H9 (cell line): ENCODE measurements at regions not wholly inside any gene's neighbourhood (a gene's known extent, or its start where the extent isn't known, plus 50 kb on each side); places are given as distances from the start of the nearest gene placed in this dataset.

Experiments
- DNase-seq: peaks from one replicate; pipeline ENCODE4 v3.0.0-alpha.2; 2017
- H2AFZ ChIP-seq: one replicate; pipeline ENCODE4 v1.6.1; 2013; ENCODE audit warnings: mild to moderate bottlenecking, low read length, control low read depth, moderate library complexity
- H2AK5ac ChIP-seq: 2 replicates; pipeline ENCODE4 v1.6.1; 2013; ENCODE audit warnings: low read length, control low read depth, mixed read lengths; ENCODE audit not compliant: insufficient read length
- H2BK120ac ChIP-seq: one replicate; pipeline ENCODE4 v1.6.1; 2013; ENCODE audit warnings: low read depth, mild to moderate bottlenecking, low read length, control low read depth, inconsistent platforms; ENCODE audit not compliant: poor library complexity, severe bottlenecking
- H2BK12ac ChIP-seq: 2 replicates; pipeline ENCODE4 v1.6.1; 2013; ENCODE audit warnings: low read length, control low read depth, mixed read lengths, low read depth; ENCODE audit not compliant: insufficient read length
- H2BK15ac ChIP-seq: 2 replicates; pipeline ENCODE4 v1.6.1; 2013; ENCODE audit warnings: low read depth, low read length, control low read depth
- H2BK20ac ChIP-seq: one replicate; pipeline ENCODE4 v1.6.1; 2013; ENCODE audit warnings: low read depth, mild to moderate bottlenecking, low read length, control low read depth, inconsistent platforms; ENCODE audit not compliant: poor library complexity, severe bottlenecking
- H2BK5ac ChIP-seq: 2 replicates; pipeline ENCODE4 v1.6.1; 2013; ENCODE audit warnings: low read length, control low read depth, mixed read lengths; ENCODE audit not compliant: insufficient read length
- H3K14ac ChIP-seq: 2 replicates; pipeline ENCODE4 v1.6.1; 2013; ENCODE audit warnings: low read length, control low read depth; ENCODE audit not compliant: insufficient read depth
- H3K18ac ChIP-seq: 2 replicates; pipeline ENCODE4 v1.6.1; 2013; ENCODE audit warnings: low read depth, mild to moderate bottlenecking, mixed read lengths, low read length, control low read depth; ENCODE audit not compliant: insufficient read length
- H3K23ac ChIP-seq: 2 replicates; pipeline ENCODE4 v1.6.1; 2013; ENCODE audit warnings: low read length, control low read depth, mixed read lengths, low read depth; ENCODE audit not compliant: insufficient read length
- H3K23me2 ChIP-seq: 2 replicates; pipeline ENCODE4 v1.6.1; 2013; ENCODE audit warnings: low read depth, mild to moderate bottlenecking, mixed read lengths, low read length, control low read depth; ENCODE audit not compliant: insufficient read length, poor library complexity, severe bottlenecking
- H3K27ac ChIP-seq: 2 replicates; pipeline ENCODE4 v1.5.1; 2013; ENCODE audit warnings: low read length, control low read depth, mixed read lengths, low read depth; ENCODE audit not compliant: insufficient read length
- H3K27me3 ChIP-seq: 2 replicates; pipeline ENCODE4 v1.6.1; 2013; ENCODE audit warnings: low read length, control low read depth, inconsistent platforms; ENCODE audit not compliant: insufficient read depth
- H3K4ac ChIP-seq: 2 replicates; pipeline ENCODE4 v1.6.1; 2013; ENCODE audit warnings: low read depth, mild to moderate bottlenecking, control low read depth, inconsistent platforms, low read length, moderate library complexity
- H3K4me1 ChIP-seq: 2 replicates; pipeline ENCODE4 v1.6.1; 2013; ENCODE audit warnings: low read length, control low read depth, inconsistent platforms; ENCODE audit not compliant: insufficient read depth
- H3K4me2 ChIP-seq: 2 replicates; pipeline ENCODE4 v1.6.1; 2013; ENCODE audit warnings: low read length, control low read depth, mixed read lengths; ENCODE audit not compliant: insufficient read length, insufficient read depth
- H3K56ac ChIP-seq: 2 replicates; pipeline ENCODE4 v1.6.1; 2013; ENCODE audit warnings: low read depth, mild to moderate bottlenecking, mixed read lengths, low read length, control low read depth; ENCODE audit not compliant: insufficient read length
- H3K79me1 ChIP-seq: 2 replicates; pipeline ENCODE4 v1.6.1; 2013; ENCODE audit warnings: low read depth, mild to moderate bottlenecking, moderate library complexity, low read length, control low read depth, inconsistent platforms; ENCODE audit not compliant: insufficient read depth, poor library complexity, severe bottlenecking
- H3K79me2 ChIP-seq: 2 replicates; pipeline ENCODE4 v1.6.1; 2013; ENCODE audit warnings: low read length, control low read depth, inconsistent platforms; ENCODE audit not compliant: insufficient read depth
- H3K9ac ChIP-seq: 2 replicates; pipeline ENCODE4 v1.6.1; 2013; ENCODE audit warnings: low read length, control low read depth, mixed read lengths; ENCODE audit not compliant: insufficient read length; ENCODE audit errors: extremely low read depth
- H3K9me3 ChIP-seq: one replicate; pipeline ENCODE4 v1.6.1; 2013; ENCODE audit warnings: low read depth, low read length, inconsistent platforms; ENCODE audit not compliant: control insufficient read depth
- H3T11ph ChIP-seq: one replicate; pipeline ENCODE4 v1.6.1; 2013; ENCODE audit warnings: mild to moderate bottlenecking, low read length, control low read depth, inconsistent platforms
- H4K20me1 ChIP-seq: one replicate; pipeline ENCODE4 v1.6.1; 2013; ENCODE audit not compliant: control insufficient read depth, insufficient read length, insufficient read depth
- H4K5ac ChIP-seq: 2 replicates; pipeline ENCODE4 v1.6.1; 2013; ENCODE audit warnings: low read depth, mild to moderate bottlenecking, mixed read lengths, low read length, control low read depth; ENCODE audit not compliant: insufficient read length
- H4K8ac ChIP-seq: replicated peaks from 2 replicates; pipeline ENCODE4 v1.6.1; 2013; ENCODE audit warnings: low read length, control low read depth, mixed read lengths, low read depth; ENCODE audit not compliant: insufficient read length
- H4K91ac ChIP-seq: 2 replicates; pipeline ENCODE4 v1.6.1; 2013; ENCODE audit warnings: low read depth, mild to moderate bottlenecking, moderate library complexity, mixed read lengths, low read length, control low read depth; ENCODE audit not compliant: insufficient read length
- H3K27ac Mint-ChIP-seq, 3 experiments: 2 replicates in 2 of 3; 3 replicates in 1 of 3; pipeline ENCODE4 v1.8.0; 2020 to 2021; ENCODE audit warnings: mixed read lengths in 3 of 3, mild to moderate bottlenecking in 1 of 3, moderate library complexity in 1 of 3
- H3K27me3 Mint-ChIP-seq: 2 replicates; pipeline ENCODE4 v1.8.0; 2021; ENCODE audit warnings: low read depth, mild to moderate bottlenecking, moderate library complexity, mixed read lengths
- H3K36me3 Mint-ChIP-seq, 3 experiments: 2 replicates in 2 of 3; 3 replicates in 1 of 3; pipeline ENCODE4 v1.8.0; 2020 to 2021; ENCODE audit warnings: low read depth in 3 of 3, mixed read lengths in 3 of 3; ENCODE audit not compliant: insufficient read depth in 1 of 3
- H3K4me1 Mint-ChIP-seq, 2 experiments: 2 replicates each; pipeline ENCODE4 v1.8.0; 2020; ENCODE audit warnings: mixed read lengths in 2 of 2
- H3K4me3 Mint-ChIP-seq, 2 experiments: 2 replicates in 1 of 2; 3 replicates in 1 of 2; pipeline ENCODE4 v1.8.0; 2020 to 2021; ENCODE audit warnings: mild to moderate bottlenecking in 2 of 2, mixed read lengths in 2 of 2, moderate library complexity in 1 of 2
- H3K9me3 Mint-ChIP-seq, 2 experiments: 2 replicates in 1 of 2; 3 replicates in 1 of 2; pipeline ENCODE4 v1.8.0; 2020; ENCODE audit warnings: mild to moderate bottlenecking in 2 of 2, mixed read lengths in 2 of 2, moderate library complexity in 1 of 2
- WGBS: extraction: QIAGEN DNeasy Blood & Tissue Kit; methylation state at CpG from one replicate; pipeline ENCODE4 v1.1.7; 2013; ENCODE audit warnings: missing lambda C conversion rate, low lambda C conversion rate, mixed read lengths; ENCODE audit not compliant: insufficient read length; ENCODE audit errors: extremely low coverage; 5-methylcytosine and 5-hydroxymethylcytosine counted together
- TF ChIP-seq, protein P1 (sequence below): fragments of 200-600 bp; sonication (generic); conservative IDR thresholded peaks from 3 replicates; pipeline ENCODE4 v1.8.0; 2021; ENCODE audit warnings: antibody characterized with exemption, mild to moderate bottlenecking

DNA sequence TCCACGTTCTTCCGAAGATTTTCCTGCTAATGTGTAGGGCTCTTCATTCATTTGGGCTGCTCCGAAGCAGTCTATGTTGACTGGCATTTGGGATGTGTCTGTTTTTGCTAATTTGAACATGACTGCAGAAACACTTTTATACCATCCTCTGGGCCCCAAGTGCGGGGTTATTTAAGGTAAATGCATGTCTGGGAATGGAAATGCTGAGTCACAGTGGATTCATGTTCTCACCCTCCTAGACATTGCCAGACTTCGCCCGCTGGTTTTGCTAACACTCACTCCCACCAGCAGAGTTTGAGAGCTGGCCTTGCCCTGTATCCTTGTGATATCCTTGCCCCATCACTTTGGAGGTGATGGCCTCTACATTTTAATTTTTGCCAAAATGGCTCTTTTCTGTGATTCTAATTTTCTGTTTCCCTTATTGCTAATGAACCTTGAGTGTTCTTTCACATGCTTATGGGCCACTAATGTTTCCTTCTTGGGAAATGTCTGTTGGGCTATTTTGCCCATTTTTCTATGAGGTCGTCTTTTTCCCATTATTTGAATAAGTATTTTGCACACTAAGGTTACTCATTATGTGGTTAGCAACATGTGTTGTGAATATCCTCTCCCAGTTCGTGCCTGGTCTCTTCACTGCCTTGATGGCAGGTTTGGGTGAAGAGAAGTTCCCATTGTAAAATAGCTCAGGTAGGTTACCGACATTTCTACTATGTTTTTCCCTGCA, 204.1 kb downstream of the GLI2 start:
- Histone ChIP-seq H2BK120ac (no peak overlapping the region), H3K4ac (no peak overlapping the region), H2BK15ac (no peak overlapping the region), H3K27ac (no peak overlapping the region), H3K4me1 (no peaks in the 10 kb centered on the region; the same call in 1 of the 2 replicates), H2AFZ (no peak overlapping the region), H4K20me1 (no peaks in the 10 kb centered on the region), H3K56ac (no peak overlapping the region), H3K27me3 (no peaks in the 10 kb centered on the region), H3K14ac (no peak overlapping the region), H3K23me2 (no peaks in the 10 kb centered on the region), H3K79me1 (no peaks in the 10 kb centered on the region), H2BK5ac (no peak overlapping the region), H3K9ac (no peak overlapping the region), H2AK5ac (no peak overlapping the region), H4K91ac (no peak overlapping the region), H3T11ph (no peak overlapping the region), H3K4me2 (no peak overlapping the region), H2BK20ac (no peak overlapping the region), H3K9me3 (no peaks in the 10 kb centered on the region), H2BK12ac (no peak overlapping the region), H3K18ac (no peak overlapping the region), H4K8ac (no peak overlapping the region), H4K5ac (no peak overlapping the region), H3K79me2 (no peaks in the 10 kb centered on the region; the same call in 1 of the 2 replicates), H3K23ac (no peak overlapping the region)
- Mint-ChIP-seq H3K4me3 (no peak overlapping the region), H3K36me3 (peaks cover 5 to 19% (median 17%) of the 10 kb centered on the region in 3 experiments; a peak in 6 of 7 replicates), H3K9me3 (no peaks in the 10 kb centered on the region), H3K27ac (peak overlapping the region in 1 of 3 experiments; percentile 11; a peak in 1 of 7 replicates), H3K27me3 (peaks cover 1% of the 10 kb centered on the region; the same call in 1 of the 2 replicates), H3K4me1 (peaks cover 19% of the 10 kb centered on the region in 2 experiments)
- DNase-seq = no peak
- TF ChIP-seq, protein P1, sequence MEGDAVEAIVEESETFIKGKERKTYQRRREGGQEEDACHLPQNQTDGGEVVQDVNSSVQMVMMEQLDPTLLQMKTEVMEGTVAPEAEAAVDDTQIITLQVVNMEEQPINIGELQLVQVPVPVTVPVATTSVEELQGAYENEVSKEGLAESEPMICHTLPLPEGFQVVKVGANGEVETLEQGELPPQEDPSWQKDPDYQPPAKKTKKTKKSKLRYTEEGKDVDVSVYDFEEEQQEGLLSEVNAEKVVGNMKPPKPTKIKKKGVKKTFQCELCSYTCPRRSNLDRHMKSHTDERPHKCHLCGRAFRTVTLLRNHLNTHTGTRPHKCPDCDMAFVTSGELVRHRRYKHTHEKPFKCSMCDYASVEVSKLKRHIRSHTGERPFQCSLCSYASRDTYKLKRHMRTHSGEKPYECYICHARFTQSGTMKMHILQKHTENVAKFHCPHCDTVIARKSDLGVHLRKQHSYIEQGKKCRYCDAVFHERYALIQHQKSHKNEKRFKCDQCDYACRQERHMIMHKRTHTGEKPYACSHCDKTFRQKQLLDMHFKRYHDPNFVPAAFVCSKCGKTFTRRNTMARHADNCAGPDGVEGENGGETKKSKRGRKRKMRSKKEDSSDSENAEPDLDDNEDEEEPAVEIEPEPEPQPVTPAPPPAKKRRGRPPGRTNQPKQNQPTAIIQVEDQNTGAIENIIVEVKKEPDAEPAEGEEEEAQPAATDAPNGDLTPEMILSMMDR = no peak
- no CpG with 5 or more reads among the region's 9 CpGs for WGBS
